HEK293 (cell line): ENCODE measurements at regions not wholly inside any gene's neighbourhood (a gene's known extent, or its start where the extent isn't known, plus 50 kb on each side); places are given as distances from the start of the nearest gene placed in this dataset.

Source experiments
- CTCF ChIA-PET: fragments of 350-600 bp; formaldehyde crosslinking; extraction: SDS; loops from one replicate; lab custom pipeline; 2021; ENCODE audit warnings: antibody characterized with exemption; lab: Yijun Ruan, JAX
- POLR2A ChIA-PET: fragments of 300-600 bp; formaldehyde crosslinking; extraction: SDS; loops from one replicate; lab custom pipeline; 2020; ENCODE audit warnings: antibody characterized with exemption, inconsistent platforms; lab: Yijun Ruan, JAX
- H3K27ac ChIP-seq: fragments of 200-500 bp; sonication (Bioruptor generic); 2 replicates; pipeline ENCODE4 v1.5.1; 2014; ENCODE audit warnings: low read depth, low read length, control low read depth, inconsistent platforms; ENCODE audit errors: extremely low read depth
- H3K36me3 ChIP-seq, 2 experiments: fragments of 200-500 bp in 1 of 2; sonication (Bioruptor generic) in 1 of 2; 1 replicate in 1 of 2; 2 replicates in 1 of 2; pipeline ENCODE4 v1.5.1; 2014 to 2017; ENCODE audit warnings: inconsistent platforms in 2 of 2, low read length in 2 of 2; ENCODE audit not compliant: control insufficient read depth in 2 of 2, insufficient read depth in 1 of 2
- H3K4me1 ChIP-seq: fragments of 200-500 bp; sonication (Bioruptor generic); 2 replicates; pipeline ENCODE4 v1.5.1; 2014; ENCODE audit warnings: mild to moderate bottlenecking, low read length, inconsistent platforms; ENCODE audit not compliant: control insufficient read depth, insufficient read depth
- H3K4me3 ChIP-seq: 2 replicates; pipeline ENCODE4 v1.5.1; 2011; ENCODE audit warnings: low read depth, mild to moderate bottlenecking, control low read depth, low read length, moderate library complexity
- H3K9me3 ChIP-seq: fragments of 200-500 bp; sonication (Bioruptor generic); 2 replicates; pipeline ENCODE4 v1.5.1; 2014; ENCODE audit warnings: low read depth, low read length, inconsistent platforms; ENCODE audit not compliant: control insufficient read depth, insufficient read depth
- GLI4 ChIP-seq: fragments of 450-650 bp; formaldehyde crosslinking; IDR thresholded peaks from 2 replicates; pipeline ENCODE4 v1.5.1; 2016; ENCODE audit warnings: missing biosample characterization, missing genetic modification characterization
- RBAK ChIP-seq: fragments of 450-650 bp; formaldehyde crosslinking; IDR thresholded peaks from 2 replicates; pipeline ENCODE4 v1.5.1; 2016; ENCODE audit warnings: missing biosample characterization, missing genetic modification characterization
- TRIM28 ChIP-seq: IDR thresholded peaks from 2 replicates; pipeline ENCODE4 v1.6.1; 2011; ENCODE audit warnings: low read length, control low read depth, borderline replicate concordance
- ZBTB17 ChIP-seq: fragments of 450-650 bp; formaldehyde crosslinking; IDR thresholded peaks from 2 replicates; pipeline ENCODE4 v1.5.1; 2016; ENCODE audit warnings: missing biosample characterization, missing genetic modification characterization
- ZNF133 ChIP-seq: fragments of 450-650 bp; formaldehyde crosslinking; IDR thresholded peaks from 2 replicates; pipeline ENCODE4 v1.5.1; 2016; ENCODE audit warnings: missing biosample characterization, missing genetic modification characterization
- ZNF169 ChIP-seq: fragments of 450-650 bp; formaldehyde crosslinking; IDR thresholded peaks from 2 replicates; pipeline ENCODE4 v1.5.1; 2016; ENCODE audit warnings: missing biosample characterization, missing genetic modification characterization
- ZNF23 ChIP-seq: fragments of 450-650 bp; formaldehyde crosslinking; IDR thresholded peaks from 2 replicates; pipeline ENCODE4 v1.5.1; 2016; ENCODE audit warnings: missing biosample characterization, missing genetic modification characterization, borderline replicate concordance
- ZNF426 ChIP-seq: fragments of 450-650 bp; formaldehyde crosslinking; IDR thresholded peaks from 2 replicates; pipeline ENCODE4 v1.5.1; 2017; ENCODE audit warnings: missing biosample characterization, missing genetic modification characterization, mild to moderate bottlenecking, inconsistent platforms, moderate library complexity
- ZNF514 ChIP-seq: fragments of 450-650 bp; formaldehyde crosslinking; IDR thresholded peaks from 2 replicates; pipeline ENCODE4 v1.5.1; 2016; ENCODE audit warnings: missing biosample characterization, missing genetic modification characterization
- ZNF548 ChIP-seq: fragments of 450-650 bp; formaldehyde crosslinking; IDR thresholded peaks from 2 replicates; pipeline ENCODE4 v1.5.1; 2016; ENCODE audit warnings: missing biosample characterization, missing genetic modification characterization
- ZNF558 ChIP-seq: fragments of 450-650 bp; formaldehyde crosslinking; IDR thresholded peaks from 2 replicates; pipeline ENCODE4 v1.5.1; 2016; ENCODE audit warnings: missing biosample characterization, missing genetic modification characterization
- ZNF561 ChIP-seq: fragments of 450-650 bp; IDR thresholded peaks from 2 replicates; pipeline ENCODE4 v1.5.1; 2018; ENCODE audit warnings: missing biosample characterization, missing genetic modification characterization, borderline replicate concordance
- ZNF610 ChIP-seq: fragments of 450-650 bp; formaldehyde crosslinking; IDR thresholded peaks from 2 replicates; pipeline ENCODE4 v1.5.1; 2016; ENCODE audit warnings: missing biosample characterization, missing genetic modification characterization, borderline replicate concordance
- ZSCAN23 ChIP-seq: fragments of 450-650 bp; formaldehyde crosslinking; IDR thresholded peaks from 2 replicates; pipeline ENCODE4 v1.5.1; 2016; ENCODE audit warnings: missing biosample characterization, missing genetic modification characterization
- TF ChIP-seq, protein P1 (sequence below): fragments of 450-650 bp; IDR thresholded peaks from 2 replicates; pipeline ENCODE4 v1.5.1; 2018; ENCODE audit warnings: missing biosample characterization, missing genetic modification characterization
- TF ChIP-seq, protein P2 (sequence below): fragments of 450-650 bp; formaldehyde crosslinking; IDR thresholded peaks from 2 replicates; pipeline ENCODE4 v1.5.1; 2016; ENCODE audit warnings: missing biosample characterization, missing genetic modification characterization
- TF ChIP-seq, protein P3 (sequence below): fragments of 450-650 bp; formaldehyde crosslinking; IDR thresholded peaks from 2 replicates; pipeline ENCODE4 v1.5.1; 2016; ENCODE audit warnings: missing biosample characterization, missing genetic modification characterization
- TF ChIP-seq, protein P4 (sequence below): fragments of 450-650 bp; formaldehyde crosslinking; IDR thresholded peaks from 2 replicates; pipeline ENCODE4 v1.5.1; 2016; ENCODE audit warnings: missing biosample characterization, missing genetic modification characterization, borderline replicate concordance
- TF ChIP-seq, protein P5 (sequence below): fragments of 450-650 bp; formaldehyde crosslinking; IDR thresholded peaks from 2 replicates; pipeline ENCODE4 v1.5.1; 2016; ENCODE audit warnings: missing biosample characterization, missing genetic modification characterization
- TF ChIP-seq, protein P6 (sequence below): fragments of 450-650 bp; formaldehyde crosslinking; IDR thresholded peaks from 2 replicates; pipeline ENCODE4 v1.5.1; 2016; ENCODE audit warnings: missing biosample characterization, missing genetic modification characterization

DNA sequence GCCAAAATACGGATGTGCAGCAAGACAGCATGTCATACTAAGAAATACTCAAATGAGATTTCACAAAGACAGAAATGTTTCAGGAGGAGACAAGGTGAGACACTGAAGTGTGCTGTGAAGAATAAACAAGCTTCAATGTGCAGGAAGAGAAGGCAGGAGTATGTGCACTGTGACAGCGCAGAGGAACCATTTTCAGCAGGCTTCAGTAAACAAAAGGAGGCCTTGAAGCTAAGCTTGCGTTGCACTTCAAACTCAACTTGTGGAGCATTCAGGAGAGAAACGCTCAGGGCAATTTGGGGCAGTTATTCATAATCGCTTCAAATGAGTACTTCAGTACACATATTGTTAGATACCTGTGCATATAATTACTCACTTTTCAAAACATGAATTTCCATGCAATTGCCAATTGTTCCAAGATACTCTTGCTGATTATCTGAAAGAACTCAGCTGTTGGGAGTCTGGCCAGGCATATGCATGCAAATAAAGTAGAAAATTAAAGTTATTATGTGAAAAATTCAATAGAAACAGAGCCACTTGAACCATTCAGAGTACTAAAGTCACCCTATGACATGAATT, 234.2 kb upstream of the OPRM1 start:
- CTCF ChIA-PET, result interaction anchor here (0.8 kb wide), 1 partner anchor 10 kb away, joined by 3 read pairs; no protein-coding TSS in a partner anchor
- TF ChIP-seq, protein P1, sequence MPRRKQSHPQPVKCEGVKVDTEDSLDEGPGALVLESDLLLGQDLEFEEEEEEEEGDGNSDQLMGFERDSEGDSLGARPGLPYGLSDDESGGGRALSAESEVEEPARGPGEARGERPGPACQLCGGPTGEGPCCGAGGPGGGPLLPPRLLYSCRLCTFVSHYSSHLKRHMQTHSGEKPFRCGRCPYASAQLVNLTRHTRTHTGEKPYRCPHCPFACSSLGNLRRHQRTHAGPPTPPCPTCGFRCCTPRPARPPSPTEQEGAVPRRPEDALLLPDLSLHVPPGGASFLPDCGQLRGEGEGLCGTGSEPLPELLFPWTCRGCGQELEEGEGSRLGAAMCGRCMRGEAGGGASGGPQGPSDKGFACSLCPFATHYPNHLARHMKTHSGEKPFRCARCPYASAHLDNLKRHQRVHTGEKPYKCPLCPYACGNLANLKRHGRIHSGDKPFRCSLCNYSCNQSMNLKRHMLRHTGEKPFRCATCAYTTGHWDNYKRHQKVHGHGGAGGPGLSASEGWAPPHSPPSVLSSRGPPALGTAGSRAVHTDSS (tag by site-specific recombination), result no peak
- no peak for TF ChIP-seq RBAK (tag by site-specific recombination)
- no peak for TF ChIP-seq ZNF610 (tag by site-specific recombination)
- TF ChIP-seq, protein P2, sequence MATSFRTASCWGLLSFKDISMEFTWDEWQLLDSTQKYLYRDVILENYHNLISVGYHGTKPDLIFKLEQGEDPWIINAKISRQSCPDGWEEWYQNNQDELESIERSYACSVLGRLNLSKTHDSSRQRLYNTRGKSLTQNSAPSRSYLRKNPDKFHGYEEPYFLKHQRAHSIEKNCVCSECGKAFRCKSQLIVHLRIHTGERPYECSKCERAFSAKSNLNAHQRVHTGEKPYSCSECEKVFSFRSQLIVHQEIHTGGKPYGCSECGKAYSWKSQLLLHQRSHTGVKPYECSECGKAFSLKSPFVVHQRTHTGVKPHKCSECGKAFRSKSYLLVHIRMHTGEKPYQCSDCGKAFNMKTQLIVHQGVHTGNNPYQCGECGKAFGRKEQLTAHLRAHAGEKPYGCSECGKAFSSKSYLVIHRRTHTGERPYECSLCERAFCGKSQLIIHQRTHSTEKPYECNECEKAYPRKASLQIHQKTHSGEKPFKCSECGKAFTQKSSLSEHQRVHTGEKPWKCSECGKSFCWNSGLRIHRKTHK (tag by site-specific recombination), result no peak
- TF ChIP-seq, protein P3, sequence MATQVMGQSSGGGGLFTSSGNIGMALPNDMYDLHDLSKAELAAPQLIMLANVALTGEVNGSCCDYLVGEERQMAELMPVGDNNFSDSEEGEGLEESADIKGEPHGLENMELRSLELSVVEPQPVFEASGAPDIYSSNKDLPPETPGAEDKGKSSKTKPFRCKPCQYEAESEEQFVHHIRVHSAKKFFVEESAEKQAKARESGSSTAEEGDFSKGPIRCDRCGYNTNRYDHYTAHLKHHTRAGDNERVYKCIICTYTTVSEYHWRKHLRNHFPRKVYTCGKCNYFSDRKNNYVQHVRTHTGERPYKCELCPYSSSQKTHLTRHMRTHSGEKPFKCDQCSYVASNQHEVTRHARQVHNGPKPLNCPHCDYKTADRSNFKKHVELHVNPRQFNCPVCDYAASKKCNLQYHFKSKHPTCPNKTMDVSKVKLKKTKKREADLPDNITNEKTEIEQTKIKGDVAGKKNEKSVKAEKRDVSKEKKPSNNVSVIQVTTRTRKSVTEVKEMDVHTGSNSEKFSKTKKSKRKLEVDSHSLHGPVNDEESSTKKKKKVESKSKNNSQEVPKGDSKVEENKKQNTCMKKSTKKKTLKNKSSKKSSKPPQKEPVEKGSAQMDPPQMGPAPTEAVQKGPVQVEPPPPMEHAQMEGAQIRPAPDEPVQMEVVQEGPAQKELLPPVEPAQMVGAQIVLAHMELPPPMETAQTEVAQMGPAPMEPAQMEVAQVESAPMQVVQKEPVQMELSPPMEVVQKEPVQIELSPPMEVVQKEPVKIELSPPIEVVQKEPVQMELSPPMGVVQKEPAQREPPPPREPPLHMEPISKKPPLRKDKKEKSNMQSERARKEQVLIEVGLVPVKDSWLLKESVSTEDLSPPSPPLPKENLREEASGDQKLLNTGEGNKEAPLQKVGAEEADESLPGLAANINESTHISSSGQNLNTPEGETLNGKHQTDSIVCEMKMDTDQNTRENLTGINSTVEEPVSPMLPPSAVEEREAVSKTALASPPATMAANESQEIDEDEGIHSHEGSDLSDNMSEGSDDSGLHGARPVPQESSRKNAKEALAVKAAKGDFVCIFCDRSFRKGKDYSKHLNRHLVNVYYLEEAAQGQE, result no peak
- TF ChIP-seq, protein P4, sequence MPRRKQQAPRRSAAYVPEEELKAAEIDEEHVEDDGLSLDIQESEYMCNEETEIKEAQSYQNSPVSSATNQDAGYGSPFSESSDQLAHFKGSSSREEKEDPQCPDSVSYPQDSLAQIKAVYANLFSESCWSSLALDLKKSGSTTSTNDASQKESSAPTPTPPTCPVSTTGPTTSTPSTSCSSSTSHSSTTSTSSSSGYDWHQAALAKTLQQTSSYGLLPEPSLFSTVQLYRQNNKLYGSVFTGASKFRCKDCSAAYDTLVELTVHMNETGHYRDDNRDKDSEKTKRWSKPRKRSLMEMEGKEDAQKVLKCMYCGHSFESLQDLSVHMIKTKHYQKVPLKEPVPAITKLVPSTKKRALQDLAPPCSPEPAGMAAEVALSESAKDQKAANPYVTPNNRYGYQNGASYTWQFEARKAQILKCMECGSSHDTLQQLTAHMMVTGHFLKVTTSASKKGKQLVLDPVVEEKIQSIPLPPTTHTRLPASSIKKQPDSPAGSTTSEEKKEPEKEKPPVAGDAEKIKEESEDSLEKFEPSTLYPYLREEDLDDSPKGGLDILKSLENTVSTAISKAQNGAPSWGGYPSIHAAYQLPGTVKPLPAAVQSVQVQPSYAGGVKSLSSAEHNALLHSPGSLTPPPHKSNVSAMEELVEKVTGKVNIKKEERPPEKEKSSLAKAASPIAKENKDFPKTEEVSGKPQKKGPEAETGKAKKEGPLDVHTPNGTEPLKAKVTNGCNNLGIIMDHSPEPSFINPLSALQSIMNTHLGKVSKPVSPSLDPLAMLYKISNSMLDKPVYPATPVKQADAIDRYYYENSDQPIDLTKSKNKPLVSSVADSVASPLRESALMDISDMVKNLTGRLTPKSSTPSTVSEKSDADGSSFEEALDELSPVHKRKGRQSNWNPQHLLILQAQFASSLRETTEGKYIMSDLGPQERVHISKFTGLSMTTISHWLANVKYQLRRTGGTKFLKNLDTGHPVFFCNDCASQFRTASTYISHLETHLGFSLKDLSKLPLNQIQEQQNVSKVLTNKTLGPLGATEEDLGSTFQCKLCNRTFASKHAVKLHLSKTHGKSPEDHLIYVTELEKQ (tag by site-specific recombination), result no peak
- no peak for TF ChIP-seq GLI4 (tag by site-specific recombination)
- TF ChIP-seq, protein P5, sequence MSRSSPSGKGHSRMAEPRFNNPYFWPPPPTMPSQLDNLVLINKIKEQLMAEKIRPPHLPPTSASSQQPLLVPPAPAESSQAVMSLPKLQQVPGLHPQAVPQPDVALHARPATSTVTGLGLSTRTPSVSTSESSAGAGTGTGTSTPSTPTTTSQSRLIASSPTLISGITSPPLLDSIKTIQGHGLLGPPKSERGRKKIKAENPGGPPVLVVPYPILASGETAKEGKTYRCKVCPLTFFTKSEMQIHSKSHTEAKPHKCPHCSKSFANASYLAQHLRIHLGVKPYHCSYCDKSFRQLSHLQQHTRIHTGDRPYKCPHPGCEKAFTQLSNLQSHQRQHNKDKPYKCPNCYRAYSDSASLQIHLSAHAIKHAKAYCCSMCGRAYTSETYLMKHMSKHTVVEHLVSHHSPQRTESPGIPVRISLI (tag by site-specific recombination), result no peak
- TF ChIP-seq ZNF514 (tag by site-specific recombination), result no peak
- TF ChIP-seq ZNF426 (tag by site-specific recombination), result no peak
- TF ChIP-seq ZSCAN23 (tag by site-specific recombination), result no peak
- TF ChIP-seq ZNF23, result no peak
- no peak for TF ChIP-seq ZNF558 (tag by site-specific recombination)
- no peak for TF ChIP-seq ZNF133
- TF ChIP-seq ZNF169 (tag by site-specific recombination), result no peak
- TF ChIP-seq, protein P6, sequence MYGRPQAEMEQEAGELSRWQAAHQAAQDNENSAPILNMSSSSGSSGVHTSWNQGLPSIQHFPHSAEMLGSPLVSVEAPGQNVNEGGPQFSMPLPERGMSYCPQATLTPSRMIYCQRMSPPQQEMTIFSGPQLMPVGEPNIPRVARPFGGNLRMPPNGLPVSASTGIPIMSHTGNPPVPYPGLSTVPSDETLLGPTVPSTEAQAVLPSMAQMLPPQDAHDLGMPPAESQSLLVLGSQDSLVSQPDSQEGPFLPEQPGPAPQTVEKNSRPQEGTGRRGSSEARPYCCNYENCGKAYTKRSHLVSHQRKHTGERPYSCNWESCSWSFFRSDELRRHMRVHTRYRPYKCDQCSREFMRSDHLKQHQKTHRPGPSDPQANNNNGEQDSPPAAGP (tag by site-specific recombination), result no peak
- no peak for TF ChIP-seq TRIM28
- no peak for TF ChIP-seq ZBTB17 (tag by site-specific recombination)
- TF ChIP-seq ZNF548, result no peak
- TF ChIP-seq ZNF561 (tag by site-specific recombination), result no peak
- no peak overlapping the region for H3K27ac ChIP-seq
- no peaks in the 10 kb centered on the region for H3K9me3 ChIP-seq
- no peaks in the 10 kb centered on the region for H3K36me3 ChIP-seq
- no peak overlapping the region for H3K4me3 ChIP-seq
- no peaks in the 10 kb centered on the region for H3K4me1 ChIP-seq
- POLR2A ChIA-PET, result no interaction called here
